H9 (cell line): ENCODE measurements at regions not wholly inside any gene's neighbourhood (a gene's known extent, or its start where the extent isn't known, plus 50 kb on each side); places are given as distances from the start of the nearest gene placed in this dataset.

Source experiments
- DNase-seq: peaks from one replicate; pipeline ENCODE4 v3.0.0-alpha.2; 2017
- H2AFZ ChIP-seq: one replicate; pipeline ENCODE4 v1.6.1; 2013; ENCODE audit warnings: mild to moderate bottlenecking, low read length, control low read depth, moderate library complexity
- H2AK5ac ChIP-seq: 2 replicates; pipeline ENCODE4 v1.6.1; 2013; ENCODE audit warnings: low read length, control low read depth, mixed read lengths; ENCODE audit not compliant: insufficient read length
- H2BK120ac ChIP-seq: one replicate; pipeline ENCODE4 v1.6.1; 2013; ENCODE audit warnings: low read depth, mild to moderate bottlenecking, low read length, control low read depth, inconsistent platforms; ENCODE audit not compliant: poor library complexity, severe bottlenecking
- H2BK12ac ChIP-seq: 2 replicates; pipeline ENCODE4 v1.6.1; 2013; ENCODE audit warnings: low read length, control low read depth, mixed read lengths, low read depth; ENCODE audit not compliant: insufficient read length
- H2BK15ac ChIP-seq: 2 replicates; pipeline ENCODE4 v1.6.1; 2013; ENCODE audit warnings: low read depth, low read length, control low read depth
- H2BK20ac ChIP-seq: one replicate; pipeline ENCODE4 v1.6.1; 2013; ENCODE audit warnings: low read depth, mild to moderate bottlenecking, low read length, control low read depth, inconsistent platforms; ENCODE audit not compliant: poor library complexity, severe bottlenecking
- H2BK5ac ChIP-seq: 2 replicates; pipeline ENCODE4 v1.6.1; 2013; ENCODE audit warnings: low read length, control low read depth, mixed read lengths; ENCODE audit not compliant: insufficient read length
- H3K14ac ChIP-seq: 2 replicates; pipeline ENCODE4 v1.6.1; 2013; ENCODE audit warnings: low read length, control low read depth; ENCODE audit not compliant: insufficient read depth
- H3K18ac ChIP-seq: 2 replicates; pipeline ENCODE4 v1.6.1; 2013; ENCODE audit warnings: low read depth, mild to moderate bottlenecking, mixed read lengths, low read length, control low read depth; ENCODE audit not compliant: insufficient read length
- H3K23ac ChIP-seq: 2 replicates; pipeline ENCODE4 v1.6.1; 2013; ENCODE audit warnings: low read length, control low read depth, mixed read lengths, low read depth; ENCODE audit not compliant: insufficient read length
- H3K23me2 ChIP-seq: 2 replicates; pipeline ENCODE4 v1.6.1; 2013; ENCODE audit warnings: low read depth, mild to moderate bottlenecking, mixed read lengths, low read length, control low read depth; ENCODE audit not compliant: insufficient read length, poor library complexity, severe bottlenecking
- H3K27ac ChIP-seq: 2 replicates; pipeline ENCODE4 v1.5.1; 2013; ENCODE audit warnings: low read length, control low read depth, mixed read lengths, low read depth; ENCODE audit not compliant: insufficient read length
- H3K27me3 ChIP-seq: 2 replicates; pipeline ENCODE4 v1.6.1; 2013; ENCODE audit warnings: low read length, control low read depth, inconsistent platforms; ENCODE audit not compliant: insufficient read depth
- H3K4ac ChIP-seq: 2 replicates; pipeline ENCODE4 v1.6.1; 2013; ENCODE audit warnings: low read depth, mild to moderate bottlenecking, control low read depth, inconsistent platforms, low read length, moderate library complexity
- H3K4me1 ChIP-seq: 2 replicates; pipeline ENCODE4 v1.6.1; 2013; ENCODE audit warnings: low read length, control low read depth, inconsistent platforms; ENCODE audit not compliant: insufficient read depth
- H3K4me2 ChIP-seq: 2 replicates; pipeline ENCODE4 v1.6.1; 2013; ENCODE audit warnings: low read length, control low read depth, mixed read lengths; ENCODE audit not compliant: insufficient read length, insufficient read depth
- H3K56ac ChIP-seq: 2 replicates; pipeline ENCODE4 v1.6.1; 2013; ENCODE audit warnings: low read depth, mild to moderate bottlenecking, mixed read lengths, low read length, control low read depth; ENCODE audit not compliant: insufficient read length
- H3K79me1 ChIP-seq: 2 replicates; pipeline ENCODE4 v1.6.1; 2013; ENCODE audit warnings: low read depth, mild to moderate bottlenecking, moderate library complexity, low read length, control low read depth, inconsistent platforms; ENCODE audit not compliant: insufficient read depth, poor library complexity, severe bottlenecking
- H3K79me2 ChIP-seq: 2 replicates; pipeline ENCODE4 v1.6.1; 2013; ENCODE audit warnings: low read length, control low read depth, inconsistent platforms; ENCODE audit not compliant: insufficient read depth
- H3K9ac ChIP-seq: 2 replicates; pipeline ENCODE4 v1.6.1; 2013; ENCODE audit warnings: low read length, control low read depth, mixed read lengths; ENCODE audit not compliant: insufficient read length; ENCODE audit errors: extremely low read depth
- H3K9me3 ChIP-seq: one replicate; pipeline ENCODE4 v1.6.1; 2013; ENCODE audit warnings: low read depth, low read length, inconsistent platforms; ENCODE audit not compliant: control insufficient read depth
- H3T11ph ChIP-seq: one replicate; pipeline ENCODE4 v1.6.1; 2013; ENCODE audit warnings: mild to moderate bottlenecking, low read length, control low read depth, inconsistent platforms
- H4K20me1 ChIP-seq: one replicate; pipeline ENCODE4 v1.6.1; 2013; ENCODE audit not compliant: control insufficient read depth, insufficient read length, insufficient read depth
- H4K5ac ChIP-seq: 2 replicates; pipeline ENCODE4 v1.6.1; 2013; ENCODE audit warnings: low read depth, mild to moderate bottlenecking, mixed read lengths, low read length, control low read depth; ENCODE audit not compliant: insufficient read length
- H4K8ac ChIP-seq: replicated peaks from 2 replicates; pipeline ENCODE4 v1.6.1; 2013; ENCODE audit warnings: low read length, control low read depth, mixed read lengths, low read depth; ENCODE audit not compliant: insufficient read length
- H4K91ac ChIP-seq: 2 replicates; pipeline ENCODE4 v1.6.1; 2013; ENCODE audit warnings: low read depth, mild to moderate bottlenecking, moderate library complexity, mixed read lengths, low read length, control low read depth; ENCODE audit not compliant: insufficient read length
- H3K27ac Mint-ChIP-seq, 3 experiments: 2 replicates in 2 of 3; 3 replicates in 1 of 3; pipeline ENCODE4 v1.8.0; 2020 to 2021; ENCODE audit warnings: mixed read lengths in 3 of 3, mild to moderate bottlenecking in 1 of 3, moderate library complexity in 1 of 3
- H3K27me3 Mint-ChIP-seq: 2 replicates; pipeline ENCODE4 v1.8.0; 2021; ENCODE audit warnings: low read depth, mild to moderate bottlenecking, moderate library complexity, mixed read lengths
- H3K36me3 Mint-ChIP-seq, 3 experiments: 2 replicates in 2 of 3; 3 replicates in 1 of 3; pipeline ENCODE4 v1.8.0; 2020 to 2021; ENCODE audit warnings: low read depth in 3 of 3, mixed read lengths in 3 of 3; ENCODE audit not compliant: insufficient read depth in 1 of 3
- H3K4me1 Mint-ChIP-seq, 2 experiments: 2 replicates each; pipeline ENCODE4 v1.8.0; 2020; ENCODE audit warnings: mixed read lengths in 2 of 2
- H3K4me3 Mint-ChIP-seq, 2 experiments: 2 replicates in 1 of 2; 3 replicates in 1 of 2; pipeline ENCODE4 v1.8.0; 2020 to 2021; ENCODE audit warnings: mild to moderate bottlenecking in 2 of 2, mixed read lengths in 2 of 2, moderate library complexity in 1 of 2
- H3K9me3 Mint-ChIP-seq, 2 experiments: 2 replicates in 1 of 2; 3 replicates in 1 of 2; pipeline ENCODE4 v1.8.0; 2020; ENCODE audit warnings: mild to moderate bottlenecking in 2 of 2, mixed read lengths in 2 of 2, moderate library complexity in 1 of 2
- CTCF ChIP-seq: fragments of 200-600 bp; sonication (generic); conservative IDR thresholded peaks from 3 replicates; pipeline ENCODE4 v1.8.0; 2021; ENCODE audit warnings: antibody characterized with exemption, mild to moderate bottlenecking
- WGBS: extraction: QIAGEN DNeasy Blood & Tissue Kit; methylation state at CpG from one replicate; pipeline ENCODE4 v1.1.7; 2013; ENCODE audit warnings: missing lambda C conversion rate, low lambda C conversion rate, mixed read lengths; ENCODE audit not compliant: insufficient read length; ENCODE audit errors: extremely low coverage; 5-methylcytosine and 5-hydroxymethylcytosine counted together

GRCh38 chr1:188220051-188220450 lies 1391.3 kb downstream of the PLA2G4A start:
- H3K9ac ChIP-seq, result no peak overlapping the region
- H3K14ac ChIP-seq, result no peak overlapping the region
- H2AFZ ChIP-seq, result no peak overlapping the region
- H3K23me2 ChIP-seq, result no peaks in the 10 kb centered on the region
- H4K20me1 ChIP-seq, result no peaks in the 10 kb centered on the region
- no peak overlapping the region for H3K4me2 ChIP-seq
- Mint-ChIP-seq H3K4me3 (no peak overlapping the region), H3K27me3 (no peaks in the 10 kb centered on the region), H3K4me1 (no peaks in the 10 kb centered on the region), H3K27ac (no peak overlapping the region), H3K36me3 (peaks cover 0 to 9% (median 3%) of the 10 kb centered on the region in 3 experiments; a peak in 3 of 7 replicates), H3K9me3 (peaks cover 0 to 2% of the 10 kb centered on the region in 2 experiments; a peak in 2 of 5 replicates)
- H3K79me1 ChIP-seq, result no peaks in the 10 kb centered on the region
- H2BK20ac ChIP-seq, result no peak overlapping the region
- no peak overlapping the region for H4K5ac ChIP-seq
- no peak overlapping the region for H4K91ac ChIP-seq
- H3K4ac ChIP-seq, result no peak overlapping the region
- no peak overlapping the region for H2BK5ac ChIP-seq
- no CpG with 5 or more reads among the region's 1 CpG for WGBS
- H3K27ac ChIP-seq, result no peak overlapping the region
- H2BK120ac ChIP-seq, result no peak overlapping the region
- no peak overlapping the region for H2BK15ac ChIP-seq
- no peaks in the 10 kb centered on the region for H3K27me3 ChIP-seq
- no peak overlapping the region for H3K56ac ChIP-seq
- H3K4me1 ChIP-seq, result no peaks in the 10 kb centered on the region
- no peak overlapping the region for H2BK12ac ChIP-seq
- H3T11ph ChIP-seq, result no peak overlapping the region
- H2AK5ac ChIP-seq, result no peak overlapping the region
- no peak overlapping the region for H4K8ac ChIP-seq
- no peak overlapping the region for H3K18ac ChIP-seq
- H3K9me3 ChIP-seq, result no peaks in the 10 kb centered on the region
- H3K23ac ChIP-seq, result no peak overlapping the region
- no peak for DNase-seq
- no peaks in the 10 kb centered on the region for H3K79me2 ChIP-seq
- TF ChIP-seq CTCF, result no peak
